ENCODE measurements at regions not wholly inside any gene's neighbourhood (a gene's known extent, or its start where the extent isn't known, plus 50 kb on each side); places are given as distances from the start of the nearest gene placed in this dataset.

GRCh38 chr2:219792446-219792845, 165.0 kb downstream of the SLC4A3 start:
- no peak for TF ChIP-seq POLR2A (IDR thresholded peaks at IDR 0.05)
- no peak for TF ChIP-seq CTCF (IDR thresholded peaks at IDR 0.05)
- no peak for TF ChIP-seq POLR2AphosphoS5 (IDR thresholded peaks at IDR 0.05; ENCODE audit: insufficient read depth in 1 of 2, low read depth in 1 of 2)
- no peak for DNase-seq (ENCODE audit: extremely low spot score in 2 of 2)
- Histone ChIP-seq H3K27ac (no peak overlapping the region), H3K36me3 (no peaks in the 10 kb centered on the region), H3K4me3 (no peak overlapping the region), H3K4me1 (no peaks in the 10 kb centered on the region), H3K27me3 (no peaks in the 10 kb centered on the region), H3K9me3 (no peaks in the 10 kb centered on the region)
- intact Hi-C loops (cut with DNase I): no loop called here

- Histone ChIP-seq H3K27ac (no peak overlapping the region), H3K4me1 (no peaks in the 10 kb centered on the region), H3K4me3 (no peak overlapping the region), H3K9me3 (no peaks in the 10 kb centered on the region), H3K27me3 (no peaks in the 10 kb centered on the region), H3K36me3 (no peaks in the 10 kb centered on the region)
- intact Hi-C loops (cut with DNase I): no loop called here
- DNase-seq (ENCODE audit: extremely low spot score in 2 of 2): no peak
- TF ChIP-seq POLR2A (IDR thresholded peaks at IDR 0.05): no peak
- TF ChIP-seq CTCF (IDR thresholded peaks at IDR 0.05): no peak
- TF ChIP-seq POLR2AphosphoS5 (IDR thresholded peaks at IDR 0.05; ENCODE audit: insufficient read depth in 1 of 2, low read depth in 1 of 2): no peak
Measured at GRCh38 chr2:219798430-219798829, 171.0 kb downstream of the SLC4A3 start.

GRCh38 chr2:219803294-219803693, 175.9 kb downstream of the SLC4A3 start:
- DNase-seq (ENCODE audit: extremely low spot score in 2 of 2): no peak
- Histone ChIP-seq H3K4me3 (no peak overlapping the region), H3K27me3 (no peaks in the 10 kb centered on the region), H3K27ac (no peak overlapping the region), H3K4me1 (no peaks in the 10 kb centered on the region), H3K9me3 (no peaks in the 10 kb centered on the region), H3K36me3 (no peaks in the 10 kb centered on the region)
- intact Hi-C loops (cut with DNase I): no loop called here
- TF ChIP-seq POLR2A (IDR thresholded peaks at IDR 0.05) (no peak), CTCF (IDR thresholded peaks at IDR 0.05) (no peak), POLR2AphosphoS5 (IDR thresholded peaks at IDR 0.05; ENCODE audit: insufficient read depth in 1 of 2, low read depth in 1 of 2) (no peak)

- peaks cover 4% of the 10 kb centered on the region for H3K9me3 ChIP-seq
- intact Hi-C loops (cut with DNase I): no loop called here
- DNase-seq (ENCODE audit: extremely low spot score in 2 of 2): no peak
Measured at GRCh38 chr2:219810895-219811294, 183.5 kb downstream of the SLC4A3 start.

GRCh38 chr2:219812672-219813071, 185.2 kb downstream of the SLC4A3 start:
- H3K9me3 ChIP-seq: peaks cover 4% of the 10 kb centered on the region
- no peak overlapping the region for H3K4me3 ChIP-seq
- H3K27me3 ChIP-seq: no peaks in the 10 kb centered on the region
- H3K4me1 ChIP-seq: no peaks in the 10 kb centered on the region
- no peaks in the 10 kb centered on the region for H3K36me3 ChIP-seq
- no peak overlapping the region for H3K27ac ChIP-seq
- TF ChIP-seq POLR2A (IDR thresholded peaks at IDR 0.05) (no peak), CTCF (IDR thresholded peaks at IDR 0.05) (no peak), POLR2AphosphoS5 (IDR thresholded peaks at IDR 0.05; ENCODE audit: insufficient read depth in 1 of 2, low read depth in 1 of 2) (no peak)
- intact Hi-C loops (cut with DNase I): no loop called here
- no peak for DNase-seq (ENCODE audit: extremely low spot score in 2 of 2)

More at GRCh38 chr2:219810895-219811294, 183.5 kb downstream of the SLC4A3 start:
- no peak for TF ChIP-seq POLR2A (IDR thresholded peaks at IDR 0.05)
- TF ChIP-seq POLR2AphosphoS5 (IDR thresholded peaks at IDR 0.05; ENCODE audit: insufficient read depth in 1 of 2, low read depth in 1 of 2): no peak
- TF ChIP-seq CTCF (IDR thresholded peaks at IDR 0.05): no peak
- Histone ChIP-seq H3K27me3 (no peaks in the 10 kb centered on the region), H3K4me1 (no peaks in the 10 kb centered on the region), H3K4me3 (no peak overlapping the region), H3K36me3 (no peaks in the 10 kb centered on the region), H3K27ac (no peak overlapping the region)
